ENCODE measurements at regions not wholly inside any gene's neighbourhood (a gene's known extent, or its start where the extent isn't known, plus 50 kb on each side); places are given as distances from the start of the nearest gene placed in this dataset.

GRCh38 chr5:74342948-74343682, 297.4 kb downstream of the ENC1 start:
- DNase-seq (ENCODE audit: low read depth) = no peak

DNA sequence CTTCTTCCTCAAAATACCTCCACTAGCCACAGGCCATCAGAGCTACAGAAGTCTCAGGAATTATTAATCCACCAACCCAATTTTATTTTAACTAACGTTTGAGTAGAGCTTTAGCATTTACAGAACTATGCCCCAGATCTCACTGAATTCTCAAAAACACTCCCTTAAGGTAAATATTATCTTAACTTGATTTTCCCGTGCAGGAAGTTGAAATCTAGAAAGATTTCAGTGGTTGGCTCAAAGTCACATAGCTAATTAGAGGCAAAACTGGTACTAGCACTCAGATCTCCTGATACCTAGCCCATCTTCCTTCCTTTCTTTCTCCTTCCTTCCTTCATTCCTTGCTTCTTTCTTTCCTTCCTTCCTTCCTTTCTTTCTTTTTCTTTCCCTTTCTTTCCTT, 298.3 kb downstream of the ENC1 start:
- DNase-seq (ENCODE audit: low read depth) = no peak

GRCh38 chr5:74341221-74341620, 299.3 kb downstream of the ENC1 start:
- no peak for DNase-seq (ENCODE audit: low read depth)

- no peak for DNase-seq (ENCODE audit: low read depth)
Observed at GRCh38 chr5:74340476-74340875, 300.1 kb downstream of the ENC1 start.

DNA sequence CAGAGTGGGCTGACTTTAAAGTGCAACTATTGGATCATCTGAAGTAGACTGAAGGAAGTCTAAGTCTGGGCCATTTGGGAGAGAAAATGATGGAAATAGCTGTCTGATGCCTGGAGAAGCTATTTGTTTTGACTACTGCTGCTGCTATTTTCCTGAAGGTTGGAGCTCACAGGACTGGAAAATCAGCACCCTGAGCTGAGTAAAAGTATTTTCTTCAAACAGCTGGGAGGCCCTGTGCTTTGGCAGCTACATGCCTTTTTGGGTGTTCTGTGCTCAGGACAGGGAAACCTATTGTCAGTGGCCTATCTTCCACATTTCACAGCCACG, 302.6 kb downstream of the ENC1 start:
- no peak for DNase-seq (ENCODE audit: low read depth)

- no peak for DNase-seq (ENCODE audit: low read depth)
Observed at GRCh38 chr5:74337254-74337983, 303.1 kb downstream of the ENC1 start.

GRCh38 chr5:74336297-74336696, 304.2 kb downstream of the ENC1 start:
- DNase-seq (ENCODE audit: low read depth) = no peak

GRCh38 chr5:74334762-74335384, 305.7 kb downstream of the ENC1 start:
- DNase-seq (ENCODE audit: low read depth) = no peak

DNA sequence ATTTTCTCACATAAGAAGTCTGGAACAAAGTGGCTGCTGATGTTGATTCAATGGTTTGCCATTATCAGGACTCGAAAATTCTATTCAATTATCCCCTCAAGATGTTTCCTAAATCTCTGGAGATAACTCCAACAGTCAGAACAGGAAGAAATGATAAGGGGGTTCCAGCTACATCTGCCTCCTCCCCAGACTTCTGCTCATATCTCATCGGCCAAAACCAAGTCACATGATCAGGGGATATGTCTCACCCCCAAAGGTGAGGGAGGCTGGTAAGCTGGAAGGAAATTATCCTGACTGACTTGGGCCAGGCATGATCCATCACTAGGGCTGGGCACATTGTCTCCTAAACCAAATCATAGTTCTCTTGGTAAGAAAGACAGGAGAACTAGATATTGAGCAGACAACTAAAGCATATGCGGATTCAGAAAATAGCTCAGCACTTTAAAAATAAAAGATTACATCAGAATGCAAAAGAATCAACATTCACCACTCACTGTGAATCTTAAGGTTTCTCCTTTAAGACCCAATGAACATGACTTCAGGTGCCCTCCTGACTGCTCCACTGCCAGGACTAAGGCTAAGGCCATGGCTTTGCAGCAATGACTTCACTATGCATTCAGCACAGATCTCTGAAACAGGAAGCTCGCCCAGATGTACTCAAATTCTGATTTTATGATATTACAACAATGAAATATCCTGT, 306.3 kb downstream of the ENC1 start:
- DNase-seq (ENCODE audit: low read depth) = no peak

DNA sequence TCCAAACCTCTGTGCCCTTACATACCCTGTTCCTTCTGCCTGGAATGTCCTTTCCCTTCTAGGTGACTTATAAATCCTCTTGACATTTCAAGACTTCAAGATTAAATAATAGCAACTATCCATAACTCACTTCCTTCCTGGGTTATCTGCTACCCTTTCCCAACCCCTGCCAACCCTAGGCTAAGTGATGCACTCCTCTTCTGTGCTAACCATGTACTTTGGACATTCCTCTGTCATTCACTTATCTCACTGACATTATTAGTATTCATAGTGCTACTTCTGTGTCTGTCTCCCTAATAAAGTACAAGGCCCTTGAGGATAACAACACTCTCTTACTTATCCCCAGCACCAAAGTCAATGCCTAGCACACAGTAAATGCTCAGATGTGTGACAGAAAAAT, 307.1 kb downstream of the ENC1 start:
- no peak for DNase-seq (ENCODE audit: low read depth)

- DNase-seq (ENCODE audit: low read depth) = no peak
Observed at GRCh38 chr5:74332682-74333081, 307.8 kb downstream of the ENC1 start.

DNA sequence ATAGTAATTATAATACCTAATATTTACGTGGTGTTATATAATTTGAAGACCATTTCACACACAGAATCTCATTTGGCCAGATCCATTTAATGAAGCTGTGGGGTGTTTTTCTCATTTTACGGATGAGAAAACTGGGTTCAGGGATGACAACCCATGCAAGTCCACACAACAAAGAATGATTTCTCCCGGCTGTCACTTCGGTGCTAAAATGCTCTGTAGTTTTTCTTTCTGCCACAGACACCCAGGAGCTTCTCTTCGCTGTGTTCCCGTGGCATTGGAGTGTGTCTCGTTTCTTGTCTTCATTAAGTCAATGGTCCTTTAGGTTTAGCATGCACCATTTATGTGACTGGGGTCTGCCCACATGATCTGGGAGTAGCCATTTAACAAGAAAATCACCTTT, 308.5 kb downstream of the ENC1 start:
- DNase-seq (ENCODE audit: low read depth) = no peak

DNA sequence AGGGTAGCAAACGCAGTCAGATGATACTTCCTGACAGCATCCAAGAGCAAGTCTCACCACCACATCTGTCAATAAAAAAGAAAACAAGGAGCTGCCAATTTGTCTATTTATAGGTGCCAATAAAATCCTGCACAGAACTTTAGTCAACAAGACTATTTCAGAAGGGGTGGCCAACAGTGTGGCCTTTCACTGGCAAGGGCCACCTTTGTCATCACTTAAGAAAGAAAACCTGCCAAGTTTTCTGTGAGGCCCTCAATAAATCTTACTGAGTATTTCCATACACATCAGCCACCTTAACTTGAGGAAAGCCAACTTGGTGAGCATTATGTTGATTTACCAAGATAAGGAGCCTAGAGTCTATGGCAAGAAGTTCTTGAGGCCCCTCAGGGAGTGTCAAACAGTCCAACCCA, 312.3 kb downstream of the ENC1 start:
- no peak for DNase-seq (ENCODE audit: low read depth)

- no peak for DNase-seq (ENCODE audit: low read depth)
Observed at GRCh38 chr5:74327339-74327685, 313.2 kb downstream of the ENC1 start.

GRCh38 chr5:74326571-74327338, 313.8 kb downstream of the ENC1 start:
- DNase-seq (ENCODE audit: low read depth) = peak; percentile 23

DNA sequence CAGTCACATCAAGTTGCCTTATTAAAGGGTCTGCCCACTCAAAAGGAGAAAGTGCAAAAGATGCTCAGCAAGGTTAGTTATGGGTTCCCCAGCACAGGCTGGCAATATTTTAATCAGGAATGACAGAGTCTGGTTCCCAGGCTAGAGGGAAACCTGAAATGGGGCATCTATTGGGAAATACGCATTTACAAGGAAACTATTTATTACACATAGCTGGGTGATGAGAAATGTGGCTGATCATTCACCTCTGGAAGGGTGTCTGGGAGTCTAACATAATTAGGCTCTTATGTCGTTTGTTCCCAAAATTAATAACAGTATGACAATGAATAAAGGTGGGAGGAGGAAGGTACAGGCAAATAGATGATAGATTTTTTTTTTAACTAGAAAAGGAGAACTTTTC, 314.7 kb downstream of the ENC1 start:
- no peak for DNase-seq (ENCODE audit: low read depth)

DNA sequence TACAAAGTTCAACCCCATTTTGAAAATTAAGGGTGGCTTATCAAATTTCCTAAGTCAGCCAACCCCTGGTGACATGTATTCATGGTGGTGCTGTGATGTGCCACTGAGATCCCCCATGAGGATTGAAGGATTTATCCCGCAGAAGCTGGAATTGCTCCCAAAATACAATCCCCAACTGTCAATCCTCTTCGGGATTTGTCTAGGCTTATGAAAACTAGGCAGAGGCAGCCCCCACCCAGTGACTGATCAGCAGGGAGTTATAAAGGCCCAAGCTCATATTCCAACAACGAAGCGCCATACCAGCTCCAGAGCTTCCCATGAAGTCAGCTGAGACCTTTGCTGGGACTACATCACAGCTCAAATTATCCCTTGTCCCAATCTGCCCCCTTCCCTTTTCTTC, 316.0 kb downstream of the ENC1 start:
- no peak for DNase-seq (ENCODE audit: low read depth)

GRCh38 chr5:74322944-74323343, 317.6 kb downstream of the ENC1 start:
- DNase-seq (ENCODE audit: low read depth) = no peak

DNA sequence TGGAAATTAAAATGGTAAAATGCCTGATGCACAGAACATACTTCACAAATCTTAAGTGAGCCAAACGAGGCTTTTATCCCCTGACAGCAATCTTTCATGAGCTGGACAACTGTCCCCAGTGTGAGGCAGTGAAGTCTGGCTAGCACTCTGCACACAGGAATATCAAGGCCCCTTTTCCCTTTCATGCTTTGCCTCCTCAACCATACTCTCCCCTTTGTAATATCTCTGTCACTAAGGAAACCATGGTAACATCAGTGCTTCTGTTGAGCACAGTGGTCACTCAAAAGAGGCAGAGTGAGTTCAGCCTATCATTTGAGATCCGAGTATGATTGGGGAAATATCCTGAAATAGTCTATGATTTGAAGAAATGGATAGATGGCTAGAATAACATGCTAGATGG, 318.3 kb downstream of the ENC1 start:
- DNase-seq (ENCODE audit: low read depth) = no peak

DNA sequence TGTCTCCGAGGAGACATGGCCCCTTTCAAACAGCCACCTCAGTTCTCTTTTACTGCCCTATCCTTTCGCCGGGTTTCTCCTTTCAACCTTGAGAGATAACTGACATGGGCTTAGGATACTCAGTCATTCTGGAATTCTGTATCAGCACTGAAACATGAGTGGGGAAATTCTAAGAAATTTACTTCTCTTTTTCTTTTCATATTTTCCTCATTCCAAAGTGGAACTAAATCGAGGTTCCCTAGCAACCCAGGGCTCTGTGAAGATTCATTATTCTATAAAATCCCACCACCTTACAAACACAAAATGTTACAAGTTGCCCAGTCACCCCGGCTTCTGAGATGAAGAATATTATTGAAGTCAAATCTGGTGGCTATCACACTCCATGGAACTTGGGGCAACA, 319.2 kb downstream of the ENC1 start:
- DNase-seq (ENCODE audit: low read depth) = no peak

DNA sequence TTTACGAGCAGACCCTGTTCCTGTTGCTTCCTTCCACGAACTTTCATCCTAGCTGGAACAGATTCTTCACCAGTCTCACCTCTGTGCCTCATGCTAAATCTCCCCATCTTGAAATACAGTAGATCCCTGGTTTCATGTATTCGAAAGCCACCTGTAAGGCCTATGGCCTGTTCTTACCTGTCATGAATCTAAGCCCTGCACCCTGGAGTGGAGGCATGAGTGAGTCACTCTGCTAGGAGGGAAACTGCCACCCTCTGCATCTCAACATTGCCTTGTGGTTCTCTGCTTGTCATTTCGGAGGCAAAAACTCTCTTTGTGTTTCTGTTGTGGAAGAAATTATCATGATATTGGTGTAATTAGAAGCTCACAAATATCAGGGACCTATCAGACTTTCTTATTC, 320.0 kb downstream of the ENC1 start:
- no peak for DNase-seq (ENCODE audit: low read depth)

- DNase-seq (ENCODE audit: low read depth) = no peak
Observed at GRCh38 chr5:74319076-74319475, 321.5 kb downstream of the ENC1 start.
